Neural cell (in vitro differentiated cells): ENCODE measurements at regions not wholly inside any gene's neighbourhood (a gene's known extent, or its start where the extent isn't known, plus 50 kb on each side); places are given as distances from the start of the nearest gene placed in this dataset.

Experiments used
- H2AFZ ChIP-seq: fragments of 200-600, 300-800 bp; sonication (generic), shearing (Covaris generic); 2 replicates; pipeline ENCODE4 v1.6.0; 2014; ENCODE audit warnings: low read depth, mild to moderate bottlenecking, antibody characterized with exemption, low read length, moderate library complexity
- H3F3A ChIP-seq: fragments of 200-600 bp; shearing (Covaris generic); 2 replicates; pipeline ENCODE4 v1.6.1; 2016; ENCODE audit warnings: mild to moderate bottlenecking, moderate library complexity, mixed read lengths, antibody characterized with exemption, low read length; ENCODE audit not compliant: insufficient read depth, poor library complexity, severe bottlenecking
- H3K27ac ChIP-seq: fragments of 200-600, 300-800 bp; sonication (generic), shearing (Covaris generic); 2 replicates; pipeline ENCODE4 v1.5.1; 2014; ENCODE audit warnings: mild to moderate bottlenecking, low read length, moderate library complexity
- H3K27me3 ChIP-seq: fragments of 300-800, 200-600 bp; sonication (generic), shearing (Covaris generic); 2 replicates; pipeline ENCODE4 v1.6.0; 2014; ENCODE audit warnings: mild to moderate bottlenecking, low read depth, low read length, moderate library complexity; ENCODE audit not compliant: insufficient read depth
- H3K36me3 ChIP-seq: fragments of 300-800, 200-600 bp; sonication (generic), shearing (Covaris generic); 2 replicates; pipeline ENCODE4 v1.5.1; 2014; ENCODE audit warnings: mild to moderate bottlenecking, antibody characterized with exemption, low read length, moderate library complexity; ENCODE audit not compliant: insufficient read depth
- H3K4me2 ChIP-seq: fragments of 300-800, 200-600 bp; sonication (generic), shearing (Covaris generic); 2 replicates; pipeline ENCODE4 v1.6.0; 2014; ENCODE audit warnings: mild to moderate bottlenecking, low read length
- H3K4me3 ChIP-seq: fragments of 300-800, 200-600 bp; sonication (generic), shearing (Covaris generic); 2 replicates; pipeline ENCODE4 v1.5.1; 2014; ENCODE audit warnings: mild to moderate bottlenecking, low read length, moderate library complexity
- H3K79me2 ChIP-seq: fragments of 200-600 bp; shearing (Covaris generic); replicated peaks from 2 replicates; pipeline ENCODE4 v1.6.0; 2014; ENCODE audit warnings: mild to moderate bottlenecking, low read length, moderate library complexity; ENCODE audit not compliant: insufficient read depth
- H3K9ac ChIP-seq: fragments of 300-800, 200-600 bp; sonication (generic), shearing (Covaris generic); 2 replicates; pipeline ENCODE4 v1.6.1; 2016; ENCODE audit warnings: mild to moderate bottlenecking, low read length, mixed read lengths
- H3K9me2 ChIP-seq: fragments of 200-600 bp; shearing (Covaris generic); 2 replicates; pipeline ENCODE4 v1.6.1; 2016; ENCODE audit warnings: mild to moderate bottlenecking, low read length, mixed read lengths; ENCODE audit not compliant: insufficient read depth
- H3K9me3 ChIP-seq: fragments of 200-600, 300-800 bp; sonication (generic), shearing (Covaris generic); 2 replicates; pipeline ENCODE4 v1.6.1; 2016; ENCODE audit warnings: mild to moderate bottlenecking, mixed run types, low read length, moderate library complexity, mixed read lengths
- H4K20me1 ChIP-seq: fragments of 200-600 bp; shearing (Covaris generic); 2 replicates; pipeline ENCODE4 v1.6.1; 2016; ENCODE audit warnings: mild to moderate bottlenecking, mixed run types; ENCODE audit not compliant: insufficient read depth
- EP300 ChIP-seq: fragments of 450-650 bp; conservative IDR thresholded peaks from 2 replicates; pipeline ENCODE4 v1.6.1; 2014; ENCODE audit warnings: antibody characterized with exemption, mild to moderate bottlenecking, moderate library complexity; ENCODE audit not compliant: poor library complexity, severe bottlenecking
- EZH2 ChIP-seq: fragments of 200-600, 300-800 bp; shearing (Covaris generic), sonication (generic); IDR thresholded peaks from 2 replicates; pipeline ENCODE4 v1.6.1; 2014; ENCODE audit warnings: antibody characterized with exemption, low read length, borderline replicate concordance, mild to moderate bottlenecking; ENCODE audit not compliant: insufficient read depth, poor library complexity, severe bottlenecking
- MXI1 ChIP-seq: fragments of 450-650 bp; conservative IDR thresholded peaks from 2 replicates; pipeline ENCODE4 v1.6.1; 2014; ENCODE audit warnings: antibody characterized with exemption, mild to moderate bottlenecking; ENCODE audit not compliant: poor library complexity, severe bottlenecking
- POLR2AphosphoS5 ChIP-seq: IDR thresholded peaks from 2 replicates; pipeline ENCODE4 v1.6.1; 2012
- RAD21 ChIP-seq: fragments of 450-650 bp; conservative IDR thresholded peaks from 2 replicates; pipeline ENCODE4 v1.6.1; 2014; ENCODE audit warnings: antibody characterized with exemption, mild to moderate bottlenecking, moderate library complexity
- SMC3 ChIP-seq: fragments of 450-650 bp; conservative IDR thresholded peaks from 2 replicates; pipeline ENCODE4 v1.6.1; 2014; ENCODE audit warnings: antibody characterized with exemption, mild to moderate bottlenecking, moderate library complexity; ENCODE audit not compliant: poor library complexity
- TAF1 ChIP-seq: IDR thresholded peaks from 2 replicates; pipeline ENCODE4 v1.6.1; 2012; ENCODE audit warnings: low read depth
- TF ChIP-seq, protein P1 (sequence below): IDR thresholded peaks from 2 replicates; pipeline ENCODE4 v1.6.1; 2012; ENCODE audit warnings: borderline replicate concordance
- TF ChIP-seq, protein P2 (sequence below): fragments of 450-650 bp; IDR thresholded peaks from 2 replicates; pipeline ENCODE4 v1.5.1; 2014; ENCODE audit warnings: antibody characterized with exemption, mild to moderate bottlenecking, moderate library complexity; ENCODE audit not compliant: poor library complexity, severe bottlenecking

- H3K27ac ChIP-seq = peak overlapping the region; percentile 96
Measured at GRCh38 chr22:27317971-27318428, 483.6 kb downstream of the MN1 start.

GRCh38 chr22:27318516-27318915 lies 483.0 kb downstream of the MN1 start:
- Histone ChIP-seq H3K9me3 (no peaks in the 10 kb centered on the region), H3K9ac (peak overlapping the region; percentile 61), H3K27ac (peak overlapping the region; percentile 96), H3F3A (no peaks in the 10 kb centered on the region), H3K36me3 (no peaks in the 10 kb centered on the region), H3K4me3 (peak overlapping the region; percentile 44), H3K27me3 (no peaks in the 10 kb centered on the region), H3K9me2 (no peaks in the 10 kb centered on the region), H3K79me2 (no peaks in the 10 kb centered on the region), H2AFZ (no peak overlapping the region), H4K20me1 (no peaks in the 10 kb centered on the region), H3K4me2 (peak overlapping the region; percentile 63)
- TF ChIP-seq EP300 (peak; percentile 88), POLR2AphosphoS5 (peak; percentile 72), MXI1 (no peak), TAF1 (no peak), SMC3 (peak; percentile 54), EZH2 (no peak), RAD21 (peak; percentile 60)
- TF ChIP-seq, protein P1, sequence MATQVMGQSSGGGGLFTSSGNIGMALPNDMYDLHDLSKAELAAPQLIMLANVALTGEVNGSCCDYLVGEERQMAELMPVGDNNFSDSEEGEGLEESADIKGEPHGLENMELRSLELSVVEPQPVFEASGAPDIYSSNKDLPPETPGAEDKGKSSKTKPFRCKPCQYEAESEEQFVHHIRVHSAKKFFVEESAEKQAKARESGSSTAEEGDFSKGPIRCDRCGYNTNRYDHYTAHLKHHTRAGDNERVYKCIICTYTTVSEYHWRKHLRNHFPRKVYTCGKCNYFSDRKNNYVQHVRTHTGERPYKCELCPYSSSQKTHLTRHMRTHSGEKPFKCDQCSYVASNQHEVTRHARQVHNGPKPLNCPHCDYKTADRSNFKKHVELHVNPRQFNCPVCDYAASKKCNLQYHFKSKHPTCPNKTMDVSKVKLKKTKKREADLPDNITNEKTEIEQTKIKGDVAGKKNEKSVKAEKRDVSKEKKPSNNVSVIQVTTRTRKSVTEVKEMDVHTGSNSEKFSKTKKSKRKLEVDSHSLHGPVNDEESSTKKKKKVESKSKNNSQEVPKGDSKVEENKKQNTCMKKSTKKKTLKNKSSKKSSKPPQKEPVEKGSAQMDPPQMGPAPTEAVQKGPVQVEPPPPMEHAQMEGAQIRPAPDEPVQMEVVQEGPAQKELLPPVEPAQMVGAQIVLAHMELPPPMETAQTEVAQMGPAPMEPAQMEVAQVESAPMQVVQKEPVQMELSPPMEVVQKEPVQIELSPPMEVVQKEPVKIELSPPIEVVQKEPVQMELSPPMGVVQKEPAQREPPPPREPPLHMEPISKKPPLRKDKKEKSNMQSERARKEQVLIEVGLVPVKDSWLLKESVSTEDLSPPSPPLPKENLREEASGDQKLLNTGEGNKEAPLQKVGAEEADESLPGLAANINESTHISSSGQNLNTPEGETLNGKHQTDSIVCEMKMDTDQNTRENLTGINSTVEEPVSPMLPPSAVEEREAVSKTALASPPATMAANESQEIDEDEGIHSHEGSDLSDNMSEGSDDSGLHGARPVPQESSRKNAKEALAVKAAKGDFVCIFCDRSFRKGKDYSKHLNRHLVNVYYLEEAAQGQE = peak; percentile 66
- TF ChIP-seq, protein P2, sequence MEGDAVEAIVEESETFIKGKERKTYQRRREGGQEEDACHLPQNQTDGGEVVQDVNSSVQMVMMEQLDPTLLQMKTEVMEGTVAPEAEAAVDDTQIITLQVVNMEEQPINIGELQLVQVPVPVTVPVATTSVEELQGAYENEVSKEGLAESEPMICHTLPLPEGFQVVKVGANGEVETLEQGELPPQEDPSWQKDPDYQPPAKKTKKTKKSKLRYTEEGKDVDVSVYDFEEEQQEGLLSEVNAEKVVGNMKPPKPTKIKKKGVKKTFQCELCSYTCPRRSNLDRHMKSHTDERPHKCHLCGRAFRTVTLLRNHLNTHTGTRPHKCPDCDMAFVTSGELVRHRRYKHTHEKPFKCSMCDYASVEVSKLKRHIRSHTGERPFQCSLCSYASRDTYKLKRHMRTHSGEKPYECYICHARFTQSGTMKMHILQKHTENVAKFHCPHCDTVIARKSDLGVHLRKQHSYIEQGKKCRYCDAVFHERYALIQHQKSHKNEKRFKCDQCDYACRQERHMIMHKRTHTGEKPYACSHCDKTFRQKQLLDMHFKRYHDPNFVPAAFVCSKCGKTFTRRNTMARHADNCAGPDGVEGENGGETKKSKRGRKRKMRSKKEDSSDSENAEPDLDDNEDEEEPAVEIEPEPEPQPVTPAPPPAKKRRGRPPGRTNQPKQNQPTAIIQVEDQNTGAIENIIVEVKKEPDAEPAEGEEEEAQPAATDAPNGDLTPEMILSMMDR = no peak

More at GRCh38 chr22:27317971-27318428, 483.6 kb downstream of the MN1 start:
- Histone ChIP-seq H3K9ac (peak overlapping the region; percentile 61), H2AFZ (no peak overlapping the region), H3K4me2 (no peak overlapping the region), H3K4me3 (no peak overlapping the region), H3F3A (no peaks in the 10 kb centered on the region), H3K79me2 (no peaks in the 10 kb centered on the region), H3K9me3 (no peaks in the 10 kb centered on the region), H4K20me1 (no peaks in the 10 kb centered on the region), H3K9me2 (no peaks in the 10 kb centered on the region), H3K36me3 (no peaks in the 10 kb centered on the region), H3K27me3 (no peaks in the 10 kb centered on the region)
- TF ChIP-seq POLR2AphosphoS5 (no peak), MXI1 (no peak), EZH2 (no peak), SMC3 (no peak), TAF1 (no peak), RAD21 (no peak), EP300 (no peak)
- TF ChIP-seq, protein P1 = no peak
- TF ChIP-seq, protein P2 = no peak
